GM12878 (cell line): ENCODE measurements at regions not wholly inside any gene's neighbourhood (a gene's known extent, or its start where the extent isn't known, plus 50 kb on each side); places are given as distances from the start of the nearest gene placed in this dataset.
"Not testable (repeated sequence)": the region's sequence is repeated elsewhere in the genome, so short reads cannot be mapped to it uniquely, and the experiment has no call there.

Source experiments
- ATAC-seq: fragments of 200-7000 bp; cut with Tn5 transposase; 3 replicates; pipeline ENCODE4 v1.9.1; 2020; ENCODE audit warnings: mild to moderate bottlenecking, moderate library complexity
- BruUV-seq: library from RNA; stranded (reverse); fragments of 400-500 nt; replicated peaks from 2 replicates; lab custom pipeline; 2021; lab: Mats Ljungman, UMichigan
- CTCF ChIA-PET: fragments of 300-600 bp; sonication (Branson Sonifier 250); formaldehyde crosslinking; extraction: SDS; loops from one replicate; lab custom pipeline; 2021; ENCODE audit warnings: inconsistent platforms; lab: Yijun Ruan, JAX
- POLR2A ChIA-PET: fragments of 350-600 bp; formaldehyde crosslinking; extraction: SDS; loops from one replicate; lab custom pipeline; 2021; ENCODE audit warnings: inconsistent platforms; lab: Charles Lee
- RAD21 ChIA-PET: fragments of 300-600 bp; sonication (Branson Sonifier 250); formaldehyde crosslinking; loops from one replicate; lab custom pipeline; 2023; ENCODE audit warnings: antibody characterized with exemption; ENCODE audit not compliant: unreplicated experiment; lab: Charles Lee
- SMC1A ChIA-PET: fragments of 300-600 bp; sonication (Branson Sonifier 250); formaldehyde crosslinking; loops from one replicate; lab custom pipeline; 2023; ENCODE audit not compliant: unreplicated experiment, uncharacterized antibody; lab: Charles Lee
- DNase-seq: peaks from one replicate; pipeline ENCODE4 v3.0.0-alpha.2; 2011; ENCODE audit warnings: low read depth, low spot score
- FAIRE-seq: peaks from 3 replicates; lab custom pipeline; 2011; peaks lifted over from hg19 to GRCh38; lab: Jason Lieb, UNC
- H2AFZ ChIP-seq: 2 replicates; pipeline ENCODE4 v1.6.0; 2011; ENCODE audit warnings: low read depth, low read length, control low read depth; ENCODE audit not compliant: control insufficient read depth
- H3K27ac ChIP-seq: 2 replicates; pipeline ENCODE4 v1.5.1; 2011; ENCODE audit warnings: control low read depth; ENCODE audit not compliant: control insufficient read depth, insufficient read depth
- H3K27me3 ChIP-seq, 2 experiments: replicated peaks in 1 of 2; 2 replicates each; pipeline versions ENCODE4 v1.6.0 to v1.6.1; 2011; ENCODE audit warnings: low read length in 1 of 2; ENCODE audit not compliant: control insufficient read depth in 2 of 2, insufficient read depth in 2 of 2
- H3K36me3 ChIP-seq, 2 experiments: 2 replicates each; pipeline ENCODE4 v1.5.1; 2011; ENCODE audit warnings: low read length in 1 of 2; ENCODE audit not compliant: control insufficient read depth in 2 of 2, insufficient read depth in 2 of 2
- H3K4me1 ChIP-seq: 2 replicates; pipeline ENCODE4 v1.6.1; 2011; ENCODE audit warnings: mild to moderate bottlenecking, low read length, moderate library complexity, mixed read lengths; ENCODE audit not compliant: control insufficient read depth, insufficient read depth
- H3K4me2 ChIP-seq: 2 replicates; pipeline ENCODE4 v1.6.0; 2011; ENCODE audit warnings: control low read depth; ENCODE audit not compliant: control insufficient read depth, insufficient read depth
- H3K4me3 ChIP-seq: fragments of 200-600 bp; sonication (generic); 2 replicates; pipeline ENCODE4 v1.5.1; 2016
- H3K79me2 ChIP-seq: 2 replicates; pipeline ENCODE4 v1.6.0; 2011; ENCODE audit warnings: low read length; ENCODE audit not compliant: control insufficient read depth, insufficient read depth
- H3K9ac ChIP-seq: 2 replicates; pipeline ENCODE4 v1.8.0; 2011; ENCODE audit warnings: low read length, control low read depth, mixed read lengths; ENCODE audit not compliant: control insufficient read depth, insufficient read depth
- H3K9me3 ChIP-seq: replicated peaks from 3 replicates; pipeline ENCODE4 v1.5.1; 2011; ENCODE audit warnings: mild to moderate bottlenecking, low read length; ENCODE audit not compliant: control insufficient read depth, insufficient read depth
- H4K20me1 ChIP-seq: 2 replicates; pipeline ENCODE4 v1.6.0; 2011; ENCODE audit not compliant: control insufficient read depth, insufficient read depth
- ATF7 ChIP-seq: fragments of 450-650 bp; IDR thresholded peaks from 2 replicates; pipeline ENCODE4 v1.6.1; 2016; ENCODE audit warnings: low read depth, mild to moderate bottlenecking
- CBX5 ChIP-seq: sonication (generic); IDR thresholded peaks from 2 replicates; pipeline ENCODE4 v1.6.1; 2016; ENCODE audit warnings: low read depth, moderate library complexity, mild to moderate bottlenecking, inconsistent platforms
- CTCF ChIP-seq, 3 experiments: IDR thresholded peaks in 2 of 3; conservative IDR thresholded peaks in 1 of 3; 2 replicates each; pipeline ENCODE4 v1.5.1; 2011; ENCODE audit warnings: low read depth in 3 of 3, low read length in 3 of 3, mild to moderate bottlenecking in 3 of 3, control low read depth in 2 of 3, moderate library complexity in 2 of 3, inconsistent platforms in 1 of 3, mixed read lengths in 1 of 3; ENCODE audit not compliant: control insufficient read depth in 2 of 3, insufficient read depth in 1 of 3; ENCODE audit errors: extremely low read depth in 1 of 3
- EED ChIP-seq: sonication (generic); IDR thresholded peaks from 2 replicates; pipeline ENCODE4 v1.6.1; 2016; ENCODE audit warnings: antibody characterized with exemption, low read depth
- FOXK2 ChIP-seq: fragments of 450-650 bp; IDR thresholded peaks from 2 replicates; pipeline ENCODE4 v1.6.1; 2017; ENCODE audit warnings: mild to moderate bottlenecking, moderate library complexity
- GATAD2B ChIP-seq: fragments of 450-650 bp; conservative IDR thresholded peaks from 2 replicates; pipeline ENCODE4 v1.6.1; 2017; ENCODE audit warnings: low read depth, mild to moderate bottlenecking, moderate library complexity
- MTA3 ChIP-seq: IDR thresholded peaks from 2 replicates; pipeline ENCODE4 v1.6.1; 2012; ENCODE audit warnings: low read length, inconsistent platforms, borderline replicate concordance
- STAT3 ChIP-seq: IDR thresholded peaks from 2 replicates; pipeline ENCODE4 v1.6.1; 2011; ENCODE audit warnings: low read depth, low read length, improper control_type of control experiment
- ZNF24 ChIP-seq: fragments of 450-650 bp; IDR thresholded peaks from 2 replicates; pipeline ENCODE4 v1.6.1; 2017; ENCODE audit warnings: antibody characterized with exemption, mild to moderate bottlenecking
- in situ Hi-C: fragments of 300-500 bp; cut with MboI; formaldehyde crosslinking; loops from 9 replicates; pipeline ENCODE4 v1.14.3; 2018; ENCODE audit warnings: mixed read lengths
- intact Hi-C: fragments of 100-400 bp; cut with micrococcal nuclease; formaldehyde crosslinking; loops from one replicate; pipeline ENCODE4 v1.14.2; 2022; ENCODE audit not compliant: unreplicated experiment
- TF ChIP-seq, protein P1 (sequence below): IDR thresholded peaks from 2 replicates; pipeline ENCODE4 v1.6.1; 2011; ENCODE audit warnings: mild to moderate bottlenecking, low read depth, low read length, moderate library complexity; ENCODE audit not compliant: insufficient replicate concordance
- TF ChIP-seq, protein P2 (sequence below): IDR thresholded peaks from 2 replicates; pipeline ENCODE4 v1.6.1; 2011; ENCODE audit warnings: low read depth, low read length, improper control_type of control experiment, borderline replicate concordance
- TF ChIP-seq, protein P3 (sequence below): IDR thresholded peaks from 2 replicates; pipeline ENCODE4 v1.6.1; 2012; ENCODE audit warnings: low read depth, low read length, improper control_type of control experiment

- H3K4me3 ChIP-seq, result no peak overlapping the region
- BruUV-seq, result no TSS peak
- no peak for TF ChIP-seq FOXK2
- no peak for TF ChIP-seq CTCF (IDR thresholded peaks at IDR 0.05 in 2 of 3, conservative IDR thresholded peaks at IDR 0.05 in 1 of 3; ENCODE audit: control insufficient read depth in 2 of 3, extremely low read depth in 1 of 3, insufficient read depth in 1 of 3, low read depth in 3 of 3, low read length in 3 of 3)
- TF ChIP-seq, protein P1, sequence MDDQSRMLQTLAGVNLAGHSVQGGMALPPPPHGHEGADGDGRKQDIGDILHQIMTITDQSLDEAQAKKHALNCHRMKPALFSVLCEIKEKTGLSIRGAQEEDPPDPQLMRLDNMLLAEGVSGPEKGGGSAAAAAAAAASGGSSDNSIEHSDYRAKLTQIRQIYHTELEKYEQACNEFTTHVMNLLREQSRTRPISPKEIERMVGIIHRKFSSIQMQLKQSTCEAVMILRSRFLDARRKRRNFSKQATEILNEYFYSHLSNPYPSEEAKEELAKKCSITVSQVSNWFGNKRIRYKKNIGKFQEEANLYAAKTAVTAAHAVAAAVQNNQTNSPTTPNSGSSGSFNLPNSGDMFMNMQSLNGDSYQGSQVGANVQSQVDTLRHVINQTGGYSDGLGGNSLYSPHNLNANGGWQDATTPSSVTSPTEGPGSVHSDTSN, result no peak
- no peak for TF ChIP-seq MTA3
- no peak for TF ChIP-seq STAT3
- TF ChIP-seq, protein P2, sequence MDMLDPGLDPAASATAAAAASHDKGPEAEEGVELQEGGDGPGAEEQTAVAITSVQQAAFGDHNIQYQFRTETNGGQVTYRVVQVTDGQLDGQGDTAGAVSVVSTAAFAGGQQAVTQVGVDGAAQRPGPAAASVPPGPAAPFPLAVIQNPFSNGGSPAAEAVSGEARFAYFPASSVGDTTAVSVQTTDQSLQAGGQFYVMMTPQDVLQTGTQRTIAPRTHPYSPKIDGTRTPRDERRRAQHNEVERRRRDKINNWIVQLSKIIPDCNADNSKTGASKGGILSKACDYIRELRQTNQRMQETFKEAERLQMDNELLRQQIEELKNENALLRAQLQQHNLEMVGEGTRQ, result no peak
- no peak for TF ChIP-seq GATAD2B
- TF ChIP-seq EED, result no peak
- no peak for TF ChIP-seq ZNF24
- TF ChIP-seq ATF7, result no peak
- TF ChIP-seq, protein P3, sequence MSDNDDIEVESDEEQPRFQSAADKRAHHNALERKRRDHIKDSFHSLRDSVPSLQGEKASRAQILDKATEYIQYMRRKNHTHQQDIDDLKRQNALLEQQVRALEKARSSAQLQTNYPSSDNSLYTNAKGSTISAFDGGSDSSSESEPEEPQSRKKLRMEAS, result no peak
- no peak for TF ChIP-seq CBX5
- H3K27me3 ChIP-seq, result no peaks in the 10 kb centered on the region
- H3K36me3 ChIP-seq, result no peaks in the 10 kb centered on the region
- POLR2A ChIA-PET, result no interaction called here
- in situ Hi-C loops, result no loop called here
- intact Hi-C loops, result no loop called here
- no peak overlapping the region for H2AFZ ChIP-seq
- RAD21 ChIA-PET, result no interaction called here
- DNase-seq (no peak), ATAC-seq (no peak), FAIRE-seq (no peak)
- H3K9me3 ChIP-seq, result no peaks in the 10 kb centered on the region
- H3K27ac ChIP-seq, result no peak overlapping the region
- SMC1A ChIA-PET, result interaction anchor here (1.3 to 1.8 kb wide), 2 partner anchors 11 to 60 kb away, joined by 3 to 6 read pairs; no protein-coding TSS in a partner anchor
- no peaks in the 10 kb centered on the region for H4K20me1 ChIP-seq
- CTCF ChIA-PET, result no interaction called here
- H3K79me2 ChIP-seq, result no peaks in the 10 kb centered on the region
- H3K4me2 ChIP-seq, result no peak overlapping the region
- no peaks in the 10 kb centered on the region for H3K4me1 ChIP-seq
- no peak overlapping the region for H3K9ac ChIP-seq
Measured at GRCh38 chrX:73916489-73916888, 64.0 kb upstream of the XIST start.

DNA sequence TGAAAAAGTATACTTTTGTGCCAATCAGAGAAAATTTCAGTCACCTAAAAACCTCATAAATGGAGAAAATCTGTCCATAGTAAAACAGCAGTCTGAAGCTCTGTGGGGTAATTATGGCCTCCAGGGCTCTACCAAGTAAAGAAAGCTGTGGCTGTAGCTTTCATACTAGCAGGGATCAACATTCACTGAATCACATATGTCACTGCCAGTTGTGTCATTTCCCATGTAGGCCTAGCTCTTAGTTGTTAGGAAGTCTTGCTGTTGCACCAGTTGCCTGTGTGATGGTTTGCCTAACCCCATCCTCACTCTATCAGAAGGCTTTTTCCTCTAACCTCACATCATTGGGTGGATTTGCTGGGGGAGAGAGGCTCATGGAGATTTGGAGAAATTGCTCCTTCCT, 62.3 kb upstream of the XIST start:
- FAIRE-seq, SMC1A ChIA-PET, intact Hi-C loops, BruUV-seq, in situ Hi-C loops, H3K79me2 ChIP-seq, CTCF ChIA-PET, ATAC-seq, DNase-seq, POLR2A ChIA-PET, H3K4me1 ChIP-seq, H2AFZ ChIP-seq, H3K36me3 ChIP-seq, H4K20me1 ChIP-seq, H3K9me3 ChIP-seq, RAD21 ChIA-PET, H3K4me3 ChIP-seq, H3K9ac ChIP-seq, H3K27ac ChIP-seq, H3K27me3 ChIP-seq, H3K4me2 ChIP-seq: not testable (repeated sequence)
